H9 (cell line): ENCODE measurements at regions not wholly inside any gene's neighbourhood (a gene's known extent, or its start where the extent isn't known, plus 50 kb on each side); places are given as distances from the start of the nearest gene placed in this dataset.

ENCODE experiments used
- DNase-seq: peaks from one replicate; pipeline ENCODE4 v3.0.0-alpha.2; 2017
- H2AFZ ChIP-seq: one replicate; pipeline ENCODE4 v1.6.1; 2013; ENCODE audit warnings: mild to moderate bottlenecking, low read length, control low read depth, moderate library complexity
- H2AK5ac ChIP-seq: 2 replicates; pipeline ENCODE4 v1.6.1; 2013; ENCODE audit warnings: low read length, control low read depth, mixed read lengths; ENCODE audit not compliant: insufficient read length
- H2BK120ac ChIP-seq: one replicate; pipeline ENCODE4 v1.6.1; 2013; ENCODE audit warnings: low read depth, mild to moderate bottlenecking, low read length, control low read depth, inconsistent platforms; ENCODE audit not compliant: poor library complexity, severe bottlenecking
- H2BK12ac ChIP-seq: 2 replicates; pipeline ENCODE4 v1.6.1; 2013; ENCODE audit warnings: low read length, control low read depth, mixed read lengths, low read depth; ENCODE audit not compliant: insufficient read length
- H2BK15ac ChIP-seq: 2 replicates; pipeline ENCODE4 v1.6.1; 2013; ENCODE audit warnings: low read depth, low read length, control low read depth
- H2BK20ac ChIP-seq: one replicate; pipeline ENCODE4 v1.6.1; 2013; ENCODE audit warnings: low read depth, mild to moderate bottlenecking, low read length, control low read depth, inconsistent platforms; ENCODE audit not compliant: poor library complexity, severe bottlenecking
- H2BK5ac ChIP-seq: 2 replicates; pipeline ENCODE4 v1.6.1; 2013; ENCODE audit warnings: low read length, control low read depth, mixed read lengths; ENCODE audit not compliant: insufficient read length
- H3K14ac ChIP-seq: 2 replicates; pipeline ENCODE4 v1.6.1; 2013; ENCODE audit warnings: low read length, control low read depth; ENCODE audit not compliant: insufficient read depth
- H3K18ac ChIP-seq: 2 replicates; pipeline ENCODE4 v1.6.1; 2013; ENCODE audit warnings: low read depth, mild to moderate bottlenecking, mixed read lengths, low read length, control low read depth; ENCODE audit not compliant: insufficient read length
- H3K23ac ChIP-seq: 2 replicates; pipeline ENCODE4 v1.6.1; 2013; ENCODE audit warnings: low read length, control low read depth, mixed read lengths, low read depth; ENCODE audit not compliant: insufficient read length
- H3K23me2 ChIP-seq: 2 replicates; pipeline ENCODE4 v1.6.1; 2013; ENCODE audit warnings: low read depth, mild to moderate bottlenecking, mixed read lengths, low read length, control low read depth; ENCODE audit not compliant: insufficient read length, poor library complexity, severe bottlenecking
- H3K27ac ChIP-seq: 2 replicates; pipeline ENCODE4 v1.5.1; 2013; ENCODE audit warnings: low read length, control low read depth, mixed read lengths, low read depth; ENCODE audit not compliant: insufficient read length
- H3K27me3 ChIP-seq: 2 replicates; pipeline ENCODE4 v1.6.1; 2013; ENCODE audit warnings: low read length, control low read depth, inconsistent platforms; ENCODE audit not compliant: insufficient read depth
- H3K4ac ChIP-seq: 2 replicates; pipeline ENCODE4 v1.6.1; 2013; ENCODE audit warnings: low read depth, mild to moderate bottlenecking, control low read depth, inconsistent platforms, low read length, moderate library complexity
- H3K4me1 ChIP-seq: 2 replicates; pipeline ENCODE4 v1.6.1; 2013; ENCODE audit warnings: low read length, control low read depth, inconsistent platforms; ENCODE audit not compliant: insufficient read depth
- H3K4me2 ChIP-seq: 2 replicates; pipeline ENCODE4 v1.6.1; 2013; ENCODE audit warnings: low read length, control low read depth, mixed read lengths; ENCODE audit not compliant: insufficient read length, insufficient read depth
- H3K56ac ChIP-seq: 2 replicates; pipeline ENCODE4 v1.6.1; 2013; ENCODE audit warnings: low read depth, mild to moderate bottlenecking, mixed read lengths, low read length, control low read depth; ENCODE audit not compliant: insufficient read length
- H3K79me1 ChIP-seq: 2 replicates; pipeline ENCODE4 v1.6.1; 2013; ENCODE audit warnings: low read depth, mild to moderate bottlenecking, moderate library complexity, low read length, control low read depth, inconsistent platforms; ENCODE audit not compliant: insufficient read depth, poor library complexity, severe bottlenecking
- H3K79me2 ChIP-seq: 2 replicates; pipeline ENCODE4 v1.6.1; 2013; ENCODE audit warnings: low read length, control low read depth, inconsistent platforms; ENCODE audit not compliant: insufficient read depth
- H3K9ac ChIP-seq: 2 replicates; pipeline ENCODE4 v1.6.1; 2013; ENCODE audit warnings: low read length, control low read depth, mixed read lengths; ENCODE audit not compliant: insufficient read length; ENCODE audit errors: extremely low read depth
- H3K9me3 ChIP-seq: one replicate; pipeline ENCODE4 v1.6.1; 2013; ENCODE audit warnings: low read depth, low read length, inconsistent platforms; ENCODE audit not compliant: control insufficient read depth
- H3T11ph ChIP-seq: one replicate; pipeline ENCODE4 v1.6.1; 2013; ENCODE audit warnings: mild to moderate bottlenecking, low read length, control low read depth, inconsistent platforms
- H4K20me1 ChIP-seq: one replicate; pipeline ENCODE4 v1.6.1; 2013; ENCODE audit not compliant: control insufficient read depth, insufficient read length, insufficient read depth
- H4K5ac ChIP-seq: 2 replicates; pipeline ENCODE4 v1.6.1; 2013; ENCODE audit warnings: low read depth, mild to moderate bottlenecking, mixed read lengths, low read length, control low read depth; ENCODE audit not compliant: insufficient read length
- H4K8ac ChIP-seq: replicated peaks from 2 replicates; pipeline ENCODE4 v1.6.1; 2013; ENCODE audit warnings: low read length, control low read depth, mixed read lengths, low read depth; ENCODE audit not compliant: insufficient read length
- H4K91ac ChIP-seq: 2 replicates; pipeline ENCODE4 v1.6.1; 2013; ENCODE audit warnings: low read depth, mild to moderate bottlenecking, moderate library complexity, mixed read lengths, low read length, control low read depth; ENCODE audit not compliant: insufficient read length
- H3K27ac Mint-ChIP-seq, 3 experiments: 2 replicates in 2 of 3; 3 replicates in 1 of 3; pipeline ENCODE4 v1.8.0; 2020 to 2021; ENCODE audit warnings: mixed read lengths in 3 of 3, mild to moderate bottlenecking in 1 of 3, moderate library complexity in 1 of 3
- H3K27me3 Mint-ChIP-seq: 2 replicates; pipeline ENCODE4 v1.8.0; 2021; ENCODE audit warnings: low read depth, mild to moderate bottlenecking, moderate library complexity, mixed read lengths
- H3K36me3 Mint-ChIP-seq, 3 experiments: 2 replicates in 2 of 3; 3 replicates in 1 of 3; pipeline ENCODE4 v1.8.0; 2020 to 2021; ENCODE audit warnings: low read depth in 3 of 3, mixed read lengths in 3 of 3; ENCODE audit not compliant: insufficient read depth in 1 of 3
- H3K4me1 Mint-ChIP-seq, 2 experiments: 2 replicates each; pipeline ENCODE4 v1.8.0; 2020; ENCODE audit warnings: mixed read lengths in 2 of 2
- H3K4me3 Mint-ChIP-seq, 2 experiments: 2 replicates in 1 of 2; 3 replicates in 1 of 2; pipeline ENCODE4 v1.8.0; 2020 to 2021; ENCODE audit warnings: mild to moderate bottlenecking in 2 of 2, mixed read lengths in 2 of 2, moderate library complexity in 1 of 2
- H3K9me3 Mint-ChIP-seq, 2 experiments: 2 replicates in 1 of 2; 3 replicates in 1 of 2; pipeline ENCODE4 v1.8.0; 2020; ENCODE audit warnings: mild to moderate bottlenecking in 2 of 2, mixed read lengths in 2 of 2, moderate library complexity in 1 of 2
- CTCF ChIP-seq: fragments of 200-600 bp; sonication (generic); conservative IDR thresholded peaks from 3 replicates; pipeline ENCODE4 v1.8.0; 2021; ENCODE audit warnings: antibody characterized with exemption, mild to moderate bottlenecking
- WGBS: extraction: QIAGEN DNeasy Blood & Tissue Kit; methylation state at CpG from one replicate; pipeline ENCODE4 v1.1.7; 2013; ENCODE audit warnings: missing lambda C conversion rate, low lambda C conversion rate, mixed read lengths; ENCODE audit not compliant: insufficient read length; ENCODE audit errors: extremely low coverage; 5-methylcytosine and 5-hydroxymethylcytosine counted together

DNA sequence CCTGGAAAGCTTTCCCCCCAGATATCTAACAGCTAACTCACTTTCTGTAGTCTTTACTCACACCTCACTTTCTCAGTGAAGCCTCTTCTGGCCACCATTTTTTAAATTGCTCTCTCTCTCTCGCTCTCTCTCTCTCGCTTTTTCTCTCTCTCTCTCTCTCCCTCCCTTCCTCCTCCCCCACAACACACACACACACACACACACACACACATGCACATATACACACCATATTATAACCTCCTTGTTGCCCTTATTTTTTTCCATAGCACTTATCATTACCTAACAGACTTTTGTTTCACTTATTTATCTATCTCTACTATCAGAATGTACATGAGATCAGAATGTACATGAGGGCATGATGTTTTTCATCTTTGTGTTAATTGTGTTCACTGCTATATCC lies 156.8 kb downstream of the DUSP6 start:
- no peak for DNase-seq
- no peak overlapping the region for H2BK15ac ChIP-seq
- Mint-ChIP-seq H3K27ac (no peak overlapping the region), H3K4me1 (no peaks in the 10 kb centered on the region), H3K9me3 (no peaks in the 10 kb centered on the region; a peak in 1 of 5 replicates), H3K4me3 (no peak overlapping the region), H3K27me3 (no peaks in the 10 kb centered on the region), H3K36me3 (no peaks in the 10 kb centered on the region)
- H3K27me3 ChIP-seq, result no peaks in the 10 kb centered on the region
- no peak for TF ChIP-seq CTCF
- H4K5ac ChIP-seq, result no peak overlapping the region
- no peak overlapping the region for H2BK5ac ChIP-seq
- no peak overlapping the region for H3K4ac ChIP-seq
- no peak overlapping the region for H4K8ac ChIP-seq
- no peaks in the 10 kb centered on the region for H4K20me1 ChIP-seq
- no peaks in the 10 kb centered on the region for H3K79me1 ChIP-seq
- no peak overlapping the region for H3K14ac ChIP-seq
- no peaks in the 10 kb centered on the region for H3K79me2 ChIP-seq
- H3K4me1 ChIP-seq, result no peaks in the 10 kb centered on the region
- H3K27ac ChIP-seq, result no peak overlapping the region
- H3K56ac ChIP-seq, result no peak overlapping the region
- no peak overlapping the region for H3K23ac ChIP-seq
- WGBS, result no CpG with 5 or more reads among the region's 2 CpGs
- H3K23me2 ChIP-seq, result no peaks in the 10 kb centered on the region
- no peak overlapping the region for H2BK20ac ChIP-seq
- H3K18ac ChIP-seq, result no peak overlapping the region
- H2BK120ac ChIP-seq, result no peak overlapping the region
- no peak overlapping the region for H3K9ac ChIP-seq
- H3K4me2 ChIP-seq, result no peak overlapping the region
- no peak overlapping the region for H2AK5ac ChIP-seq
- H2BK12ac ChIP-seq, result no peak overlapping the region
- H3T11ph ChIP-seq, result no peak overlapping the region
- no peak overlapping the region for H2AFZ ChIP-seq
- H3K9me3 ChIP-seq, result no peaks in the 10 kb centered on the region
- no peak overlapping the region for H4K91ac ChIP-seq
